ENCODE measurements at regions not wholly inside any gene's neighbourhood (a gene's known extent, or its start where the extent isn't known, plus 50 kb on each side); places are given as distances from the start of the nearest gene placed in this dataset.

DNA sequence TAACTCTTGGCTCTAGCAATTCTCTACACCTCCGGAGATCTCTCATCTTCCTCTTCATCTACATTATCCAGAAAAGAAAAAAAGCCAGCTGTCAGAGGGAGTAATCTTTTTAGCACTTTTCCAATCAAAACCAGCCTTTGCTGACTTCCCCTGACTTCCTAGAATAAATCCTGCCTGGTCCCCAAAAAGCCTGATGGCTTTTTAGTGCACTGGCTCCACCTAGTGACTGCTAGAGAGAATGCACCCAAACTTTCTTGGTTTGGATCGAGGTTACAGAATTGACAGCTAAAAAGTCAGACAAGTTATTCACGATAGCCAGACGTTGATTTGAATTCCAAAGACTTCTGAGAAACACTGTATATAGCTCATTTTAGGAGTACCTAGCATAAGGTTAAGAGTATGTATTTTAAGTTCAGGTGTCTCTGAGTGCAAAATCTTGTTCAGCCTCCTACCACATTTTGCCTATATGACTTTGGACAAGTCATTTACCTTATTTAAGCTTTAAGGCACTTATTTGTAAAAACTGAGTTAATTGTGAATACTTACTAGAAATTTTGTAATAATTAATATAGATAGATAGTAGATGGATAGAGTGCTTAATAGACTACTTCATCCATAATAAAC lies 185.7 kb upstream of the GRIN2B start:
- DNase-seq, result peak; percentile 65
- Mint-ChIP-seq H3K27me3 (ENCODE audit: low read depth) (peaks cover 1% of the 10 kb centered on the region; the same call in 1 of the 2 replicates), H3K9me3 (peaks cover 10 to 12% of the 10 kb centered on the region in 2 experiments), H3K4me3 (no peak overlapping the region), H3K36me3 (ENCODE audit: insufficient read depth in 1 of 3, low read depth in 3 of 3) (peaks cover 0 to 3% (median 2%) of the 10 kb centered on the region in 3 experiments; a peak in 2 of 7 replicates), H3K27ac (no peak overlapping the region), H3K4me1 (no peaks in the 10 kb centered on the region)
- Histone ChIP-seq H3K9ac (ENCODE audit: extremely low read depth, insufficient read length, low read length) (no peak overlapping the region), H3T11ph (ENCODE audit: low read length) (no peak overlapping the region), H3K4ac (ENCODE audit: low read depth, low read length) (no peak overlapping the region), H3K23me2 (ENCODE audit: insufficient read length, low read depth, low read length, poor library complexity, severe bottlenecking) (no peaks in the 10 kb centered on the region), H4K8ac (replicated peaks; ENCODE audit: insufficient read length, low read depth, low read length) (no peak overlapping the region), H2BK15ac (ENCODE audit: low read depth, low read length) (no peak overlapping the region), H3K56ac (ENCODE audit: insufficient read length, low read depth, low read length) (no peak overlapping the region), H4K91ac (ENCODE audit: insufficient read length, low read depth, low read length) (no peak overlapping the region), H3K27me3 (ENCODE audit: insufficient read depth, low read length) (no peaks in the 10 kb centered on the region), H2AFZ (ENCODE audit: low read length) (no peak overlapping the region), H2BK20ac (ENCODE audit: low read depth, low read length, poor library complexity, severe bottlenecking) (no peak overlapping the region), H2BK12ac (ENCODE audit: insufficient read length, low read depth, low read length) (no peak overlapping the region), H3K23ac (ENCODE audit: insufficient read length, low read depth, low read length) (no peak overlapping the region), H3K14ac (ENCODE audit: insufficient read depth, low read length) (no peak overlapping the region), H3K27ac (ENCODE audit: insufficient read length, low read depth, low read length) (no peak overlapping the region), H3K79me1 (ENCODE audit: insufficient read depth, low read depth, low read length, poor library complexity, severe bottlenecking) (no peaks in the 10 kb centered on the region), H2BK120ac (ENCODE audit: low read depth, low read length, poor library complexity, severe bottlenecking) (no peak overlapping the region), H3K18ac (ENCODE audit: insufficient read length, low read depth, low read length) (no peak overlapping the region), H3K4me1 (ENCODE audit: insufficient read depth, low read length) (no peaks in the 10 kb centered on the region), H3K9me3 (ENCODE audit: control insufficient read depth, low read depth, low read length) (no peaks in the 10 kb centered on the region), H3K79me2 (ENCODE audit: insufficient read depth, low read length) (no peaks in the 10 kb centered on the region), H2AK5ac (ENCODE audit: insufficient read length, low read length) (no peak overlapping the region), H2BK5ac (ENCODE audit: insufficient read length, low read length) (no peak overlapping the region), H3K4me2 (ENCODE audit: insufficient read depth, insufficient read length, low read length) (no peak overlapping the region), H4K20me1 (ENCODE audit: control insufficient read depth, insufficient read depth, insufficient read length) (no peaks in the 10 kb centered on the region), H4K5ac (ENCODE audit: insufficient read length, low read depth, low read length) (no peak overlapping the region)
- peak; percentile 95 for TF ChIP-seq CTCF (conservative IDR thresholded peaks at IDR 0.05)
- WGBS (ENCODE audit: extremely low coverage, insufficient read length, low lambda C conversion rate), result no CpG with 5 or more reads among the region's 4 CpGs
